ENCODE measurements at regions not wholly inside any gene's neighbourhood (a gene's known extent, or its start where the extent isn't known, plus 50 kb on each side); places are given as distances from the start of the nearest gene placed in this dataset.
"Not testable (repeated sequence)": the region's sequence is repeated elsewhere in the genome, so short reads cannot be mapped to it uniquely, and the experiment has no call there.

- DNase-seq (ENCODE audit: low read depth in 2 of 2), result no peak
These were observed 55.5 kb upstream of the PIK3C3 start for GRCh38 chr18:41899535-41899934.

DNA sequence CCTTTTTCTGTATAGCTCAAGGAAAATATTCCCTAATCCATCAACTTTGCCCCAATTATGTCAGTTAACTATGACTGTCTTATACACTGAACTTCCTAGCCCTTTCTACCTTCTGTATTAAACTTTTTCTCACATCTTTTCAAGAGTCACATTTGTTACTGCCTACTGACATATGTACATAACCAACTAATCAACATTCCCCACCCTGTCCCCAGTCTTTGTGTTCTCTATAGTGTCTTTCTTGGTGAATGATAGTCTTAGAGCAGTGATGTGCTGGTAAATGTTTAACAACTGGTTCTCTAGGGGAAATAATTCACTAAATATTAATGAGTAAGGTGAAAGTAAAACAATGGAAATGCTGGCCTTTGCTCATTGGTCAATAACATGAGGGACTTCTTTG is 61.6 kb upstream of the PIK3C3 start:
- DNase-seq (ENCODE audit: low read depth in 2 of 2), result no peak

DNA sequence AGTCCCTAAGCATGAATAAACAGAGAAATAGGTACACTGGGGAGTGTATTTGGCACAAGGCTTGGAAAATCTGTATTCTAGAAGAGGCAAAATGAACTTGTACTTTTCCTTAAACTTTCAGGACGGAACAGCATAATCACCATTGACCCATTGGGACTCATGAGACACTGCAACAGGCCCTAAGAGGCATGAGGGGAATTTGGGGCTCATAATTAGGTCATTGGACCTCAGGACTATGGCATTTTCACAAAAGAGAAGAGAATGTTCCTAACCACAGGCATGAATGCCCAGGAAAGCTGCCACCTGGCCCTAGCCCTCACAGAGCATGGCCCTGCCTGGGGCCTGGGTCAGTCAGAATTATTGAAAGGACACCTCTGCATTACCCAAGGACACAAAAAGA is 67.9 kb upstream of the PIK3C3 start:
- DNase-seq (ENCODE audit: low read depth in 2 of 2), result no peak

DNA sequence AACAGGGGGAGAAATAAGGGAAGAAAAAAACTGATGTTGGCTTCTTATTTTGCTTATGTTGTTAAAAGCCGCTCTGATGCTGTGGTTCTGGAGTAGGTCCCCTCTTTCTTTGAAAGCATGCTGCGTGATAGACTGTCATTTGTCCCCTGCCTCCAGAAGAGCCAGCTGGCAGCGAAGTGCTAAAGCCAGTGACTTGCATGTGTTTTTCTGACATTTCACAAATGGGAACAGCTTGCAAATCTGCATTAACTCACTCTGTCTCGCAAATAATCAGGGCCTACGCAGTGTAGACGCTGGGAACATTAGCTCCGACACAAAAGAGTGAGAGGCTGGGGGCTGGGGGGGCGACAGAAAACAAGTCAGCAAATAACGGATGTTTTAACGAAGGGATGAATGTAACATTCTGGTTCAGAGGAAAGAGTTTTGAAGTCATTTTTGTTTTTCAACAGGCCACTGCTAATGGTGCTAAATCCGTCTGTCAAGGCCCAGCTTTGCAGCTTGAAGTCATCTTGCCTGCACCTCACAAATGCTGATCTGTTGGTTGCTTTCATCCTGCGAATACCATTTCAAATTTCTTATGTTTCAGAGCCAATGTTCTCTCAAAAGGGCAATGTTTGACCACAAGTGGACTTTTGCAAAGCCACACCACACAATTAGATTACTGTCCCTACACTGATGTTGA is 68.8 kb upstream of the PIK3C3 start:
- no peak for DNase-seq (ENCODE audit: low read depth in 2 of 2)

GRCh38 chr18:41881285-41881684 is 73.7 kb upstream of the PIK3C3 start:
- no peak for DNase-seq (ENCODE audit: low read depth in 2 of 2)

GRCh38 chr18:41879256-41879655 is 75.8 kb upstream of the PIK3C3 start:
- DNase-seq (ENCODE audit: low read depth in 2 of 2), result no peak

- no peak for DNase-seq (ENCODE audit: low read depth in 2 of 2)
These were observed 79.8 kb upstream of the PIK3C3 start for GRCh38 chr18:41875094-41875780.

GRCh38 chr18:41873730-41874129 is 81.3 kb upstream of the PIK3C3 start:
- no peak for DNase-seq (ENCODE audit: low read depth in 2 of 2)

- no peak for DNase-seq (ENCODE audit: low read depth in 2 of 2)
These were observed 82.8 kb upstream of the PIK3C3 start for GRCh38 chr18:41872206-41872605.

DNA sequence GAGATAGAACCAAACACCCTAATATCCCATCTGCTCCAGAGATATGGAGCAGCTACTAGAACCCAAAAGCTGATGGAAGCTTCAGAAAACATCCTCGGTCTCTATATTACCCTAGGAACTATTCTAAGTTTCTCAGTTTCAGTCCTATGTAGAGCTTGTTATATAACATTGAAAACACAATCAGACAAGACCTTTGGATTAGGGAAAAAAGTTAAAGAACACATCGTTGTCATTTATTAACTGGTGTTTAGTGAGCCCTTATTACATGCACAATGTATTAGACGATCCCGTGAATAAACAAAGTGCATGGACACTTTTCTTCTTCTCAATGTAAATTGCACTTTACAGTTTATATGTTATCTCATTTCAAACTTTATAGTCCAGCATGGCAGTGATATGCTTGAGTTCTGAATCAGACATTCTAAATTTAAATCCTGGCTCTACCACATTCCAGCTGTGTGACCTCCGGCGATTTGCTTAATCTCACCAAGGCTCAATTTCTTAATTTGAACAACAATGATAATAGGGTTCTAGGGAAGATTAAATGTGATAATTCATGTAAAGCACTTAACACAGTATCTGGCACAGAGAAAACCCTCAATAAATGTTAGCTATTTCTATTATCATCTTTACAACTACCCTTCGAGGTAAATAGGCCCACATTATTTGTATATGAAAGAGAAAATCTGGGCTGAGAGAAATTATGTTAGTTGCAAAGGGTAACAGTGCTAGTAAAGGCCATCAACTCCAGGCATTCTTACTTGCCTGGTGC is 83.6 kb upstream of the PIK3C3 start:
- no peak for DNase-seq (ENCODE audit: low read depth in 2 of 2)

- no peak for DNase-seq (ENCODE audit: low read depth in 2 of 2)
These were observed 84.2 kb upstream of the PIK3C3 start for GRCh38 chr18:41870817-41871216.

DNA sequence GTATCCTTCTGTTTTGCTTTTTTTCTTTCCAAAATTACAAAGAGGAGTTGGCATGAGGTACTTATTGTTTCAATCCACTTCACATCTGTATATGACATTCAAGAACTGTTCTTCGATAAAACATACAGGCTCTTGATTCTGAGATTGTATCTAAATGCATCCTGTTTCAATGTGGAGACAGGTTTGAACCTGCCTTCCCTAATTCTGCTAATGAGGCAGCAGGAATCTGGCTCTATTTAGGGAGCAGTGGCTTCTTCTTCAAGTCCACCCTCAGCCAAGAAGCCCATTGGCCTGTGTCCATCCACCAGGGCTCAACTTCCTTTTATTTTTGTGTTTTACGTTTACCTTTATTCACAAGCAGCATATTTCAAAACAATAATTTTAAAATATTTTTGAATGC is 84.8 kb upstream of the PIK3C3 start:
- DNase-seq (ENCODE audit: low read depth in 2 of 2), result no peak

DNA sequence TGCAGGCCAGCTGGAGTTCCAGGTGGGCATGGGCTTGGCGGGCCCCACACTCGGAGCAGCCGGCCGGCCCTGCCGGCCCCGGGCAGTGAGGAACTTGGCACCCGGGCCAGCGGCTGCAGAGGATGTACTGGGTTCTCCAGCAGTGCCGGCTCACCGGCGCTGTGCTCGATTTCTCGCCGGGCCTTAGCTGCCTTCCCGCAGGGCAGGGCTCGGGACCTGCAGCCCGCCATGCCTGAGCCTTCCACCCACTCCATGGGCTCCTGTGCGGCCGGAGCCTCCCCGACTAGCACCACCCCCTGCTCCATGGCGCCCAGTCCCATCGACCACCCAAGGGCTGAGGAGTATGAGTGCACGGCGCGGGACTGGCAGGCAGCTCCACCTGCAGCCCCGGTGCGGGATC is 89.2 kb upstream of the PIK3C3 start:
- DNase-seq (ENCODE audit: low read depth in 2 of 2), result not testable (repeated sequence)

GRCh38 chr18:41864216-41864615 is 90.8 kb upstream of the PIK3C3 start:
- DNase-seq (ENCODE audit: low read depth in 2 of 2), result no peak

GRCh38 chr18:41862921-41863320 is 92.1 kb upstream of the PIK3C3 start:
- no peak for DNase-seq (ENCODE audit: low read depth in 2 of 2)

DNA sequence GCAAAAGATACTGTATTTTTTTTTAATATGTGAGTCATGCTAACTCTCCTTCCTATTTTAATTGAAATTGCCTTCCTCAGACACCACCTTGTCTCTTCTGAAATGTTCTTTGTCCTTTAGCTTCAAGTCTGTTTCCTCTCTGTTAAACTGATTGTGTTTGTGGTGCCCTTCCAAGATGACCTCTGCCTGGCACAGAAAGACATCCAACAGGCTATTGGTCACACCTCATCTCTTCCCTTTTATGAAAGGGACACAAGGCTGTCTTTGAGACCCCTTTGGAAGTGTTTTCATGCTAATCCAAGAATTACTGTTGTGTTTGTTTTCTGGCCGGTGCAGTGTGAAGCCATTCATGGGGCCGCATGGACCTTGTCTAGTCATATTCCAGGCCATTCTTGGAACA is 94.0 kb upstream of the PIK3C3 start:
- no peak for DNase-seq (ENCODE audit: low read depth in 2 of 2)

DNA sequence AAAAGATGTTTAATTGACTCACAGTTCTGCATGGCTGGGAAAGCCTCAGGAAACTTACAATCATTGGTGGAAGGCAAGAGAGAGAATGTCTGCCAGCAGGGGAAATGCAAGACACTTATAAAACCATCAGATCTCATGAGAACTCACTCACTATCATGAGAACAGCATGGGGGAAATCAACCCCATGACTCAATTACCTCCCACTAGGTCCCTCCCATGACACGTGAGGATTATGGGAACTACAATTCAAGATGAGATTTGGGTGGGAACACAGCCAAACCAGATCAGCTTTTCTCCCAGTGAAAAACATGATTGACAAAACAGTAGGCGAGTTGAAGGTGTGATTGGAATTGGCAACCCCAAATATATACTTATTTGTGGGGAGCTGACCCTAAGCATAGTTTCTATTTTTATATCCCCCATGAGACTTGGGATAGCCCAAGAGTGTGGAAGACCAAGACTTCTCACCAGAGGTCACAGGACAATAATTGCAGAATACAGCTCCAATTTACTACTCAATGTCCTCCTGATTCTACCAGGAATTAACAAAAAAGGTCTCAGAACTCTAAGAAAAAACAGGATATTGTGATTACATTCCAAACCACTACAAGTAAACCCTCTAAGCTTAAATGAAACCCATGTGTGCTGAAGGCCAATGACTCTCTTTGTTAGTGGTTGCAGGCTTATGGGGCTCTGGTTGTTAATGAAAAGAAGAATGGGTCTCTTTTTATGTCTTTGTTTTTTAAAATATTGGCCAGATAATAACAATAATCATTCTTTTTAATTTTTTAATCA is 96.1 kb upstream of the PIK3C3 start:
- DNase-seq (ENCODE audit: low read depth in 2 of 2), result no peak

DNA sequence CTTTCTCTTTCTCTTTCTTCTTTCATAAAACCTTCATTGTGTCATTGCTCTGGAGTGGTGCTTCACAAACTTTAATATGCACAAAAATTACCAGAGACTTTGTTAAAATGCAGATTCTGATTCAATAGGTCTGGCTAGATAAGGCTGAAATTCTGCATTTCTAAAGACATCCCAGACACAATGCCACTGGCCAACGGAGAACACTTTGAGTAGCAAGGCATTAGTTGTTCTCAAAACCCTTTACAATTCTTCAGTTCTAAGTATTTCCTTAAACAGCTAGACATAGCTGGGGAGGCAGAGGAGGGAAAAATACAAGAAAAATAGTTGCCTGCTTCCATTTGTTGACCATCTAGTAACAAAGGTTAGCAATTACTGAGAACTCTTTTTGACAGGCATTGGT is 101.8 kb upstream of the PIK3C3 start:
- no peak for DNase-seq (ENCODE audit: low read depth in 2 of 2)

DNA sequence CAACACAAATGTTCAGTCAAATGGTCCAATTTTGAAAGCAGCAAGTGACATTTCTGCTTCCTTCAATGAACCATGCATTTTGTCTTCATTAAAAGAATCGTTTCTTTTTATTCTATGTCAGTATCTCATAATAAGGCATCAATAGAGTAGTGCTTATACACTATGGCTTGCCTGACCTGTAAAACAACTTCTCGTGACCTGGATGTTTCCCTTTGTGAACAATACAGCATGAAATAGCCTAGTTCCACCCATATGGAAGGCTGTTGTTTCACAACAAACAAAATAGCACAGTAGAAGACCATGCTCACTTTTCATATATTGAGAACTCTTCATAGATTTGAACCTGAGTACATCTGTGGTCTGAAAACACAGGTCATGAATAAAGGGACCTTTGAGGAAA is 104.3 kb upstream of the PIK3C3 start:
- no peak for DNase-seq (ENCODE audit: low read depth in 2 of 2)

- no peak for DNase-seq (ENCODE audit: low read depth in 2 of 2)
These were observed 105.4 kb upstream of the PIK3C3 start for GRCh38 chr18:41849632-41850031.

GRCh38 chr18:41845563-41845962 is 109.5 kb upstream of the PIK3C3 start:
- DNase-seq (ENCODE audit: low read depth in 2 of 2), result no peak

DNA sequence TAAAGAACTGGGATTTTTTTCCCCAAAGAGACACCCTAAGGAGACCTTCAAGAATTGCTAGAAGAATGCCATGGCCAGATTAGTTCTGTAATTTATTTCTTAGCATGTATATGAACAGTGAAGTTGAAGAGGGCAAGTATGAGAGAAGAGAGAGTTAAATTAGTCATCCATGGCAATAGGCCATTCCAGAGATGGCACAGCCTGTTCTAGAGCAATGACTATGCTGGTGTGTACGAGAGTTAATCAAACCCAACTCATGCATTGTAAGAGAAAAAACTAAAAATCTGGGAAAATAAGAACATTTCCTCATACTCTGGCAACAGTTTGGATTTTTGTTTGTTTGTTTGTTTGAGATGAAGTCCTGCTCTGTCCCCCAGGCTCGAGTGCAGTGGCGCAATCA is 112.1 kb upstream of the PIK3C3 start:
- DNase-seq (ENCODE audit: low read depth in 2 of 2), result no peak

Data from stimulated activated CD4-positive, alpha-beta T cell treated with anti-CD3 and anti-CD28 coated beads, Interleukin-1b, Interleukin-23, amount 100 ng/mL, for 1 hour (primary cell).